Esophagus squamous epithelium (tissue), 4 donors: ENCODE measurements at regions not wholly inside any gene's neighbourhood (a gene's known extent, or its start where the extent isn't known, plus 50 kb on each side); places are given as distances from the start of the nearest gene placed in this dataset.
"Not testable (repeated sequence)": the region's sequence is repeated elsewhere in the genome, so short reads cannot be mapped to it uniquely, and the experiment has no call there.

Source experiments
- POLR2A ChIP-seq, 4 donors: fragments of 450-650 bp; IDR thresholded peaks; one replicate each; pipeline ENCODE4 v1.6.1; 2017; ENCODE audit warnings: antibody characterized with exemption in 4 of 4, mild to moderate bottlenecking in 4 of 4, moderate library complexity in 3 of 4
- TF ChIP-seq, protein P1 (sequence below), 6 experiments: fragments of 450-650 bp in 4 of 6; fragments of 200-600 bp in 2 of 6; sonication (generic) in 2 of 6; IDR thresholded peaks; one replicate each; pipeline ENCODE4 v1.5.1; 2016 to 2019; ENCODE audit warnings: antibody characterized with exemption in 6 of 6, mild to moderate bottlenecking in 4 of 6, moderate library complexity in 4 of 6

DNA sequence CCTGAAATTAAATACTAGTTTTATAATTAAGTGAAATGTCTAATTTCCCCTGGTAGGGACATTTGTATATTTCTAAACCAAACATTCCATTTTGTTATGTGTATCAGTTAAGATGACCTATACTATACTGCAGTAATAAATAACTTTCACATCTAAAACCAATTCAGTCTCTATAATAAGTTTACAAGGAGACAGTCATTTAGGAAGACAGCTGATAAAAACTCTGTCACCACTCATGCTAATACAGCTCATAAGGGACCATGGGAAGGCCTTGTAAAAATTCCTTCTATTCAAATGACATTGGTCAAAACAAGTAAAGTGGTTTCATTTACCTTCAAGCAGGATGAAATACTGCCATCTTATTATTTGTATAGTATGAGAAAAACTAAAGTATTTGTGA lies 128.4 kb upstream of the C1QTNF3 start:
- TF ChIP-seq, protein P1, sequence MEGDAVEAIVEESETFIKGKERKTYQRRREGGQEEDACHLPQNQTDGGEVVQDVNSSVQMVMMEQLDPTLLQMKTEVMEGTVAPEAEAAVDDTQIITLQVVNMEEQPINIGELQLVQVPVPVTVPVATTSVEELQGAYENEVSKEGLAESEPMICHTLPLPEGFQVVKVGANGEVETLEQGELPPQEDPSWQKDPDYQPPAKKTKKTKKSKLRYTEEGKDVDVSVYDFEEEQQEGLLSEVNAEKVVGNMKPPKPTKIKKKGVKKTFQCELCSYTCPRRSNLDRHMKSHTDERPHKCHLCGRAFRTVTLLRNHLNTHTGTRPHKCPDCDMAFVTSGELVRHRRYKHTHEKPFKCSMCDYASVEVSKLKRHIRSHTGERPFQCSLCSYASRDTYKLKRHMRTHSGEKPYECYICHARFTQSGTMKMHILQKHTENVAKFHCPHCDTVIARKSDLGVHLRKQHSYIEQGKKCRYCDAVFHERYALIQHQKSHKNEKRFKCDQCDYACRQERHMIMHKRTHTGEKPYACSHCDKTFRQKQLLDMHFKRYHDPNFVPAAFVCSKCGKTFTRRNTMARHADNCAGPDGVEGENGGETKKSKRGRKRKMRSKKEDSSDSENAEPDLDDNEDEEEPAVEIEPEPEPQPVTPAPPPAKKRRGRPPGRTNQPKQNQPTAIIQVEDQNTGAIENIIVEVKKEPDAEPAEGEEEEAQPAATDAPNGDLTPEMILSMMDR (IDR thresholded peaks at IDR 0.05) = not testable (repeated sequence)
- not testable (repeated sequence) for TF ChIP-seq POLR2A (IDR thresholded peaks at IDR 0.05)
